ENCODE measurements at regions not wholly inside any gene's neighbourhood (a gene's known extent, or its start where the extent isn't known, plus 50 kb on each side); places are given as distances from the start of the nearest gene placed in this dataset.
"Not testable (repeated sequence)": the region's sequence is repeated elsewhere in the genome, so short reads cannot be mapped to it uniquely, and the experiment has no call there.

DNA sequence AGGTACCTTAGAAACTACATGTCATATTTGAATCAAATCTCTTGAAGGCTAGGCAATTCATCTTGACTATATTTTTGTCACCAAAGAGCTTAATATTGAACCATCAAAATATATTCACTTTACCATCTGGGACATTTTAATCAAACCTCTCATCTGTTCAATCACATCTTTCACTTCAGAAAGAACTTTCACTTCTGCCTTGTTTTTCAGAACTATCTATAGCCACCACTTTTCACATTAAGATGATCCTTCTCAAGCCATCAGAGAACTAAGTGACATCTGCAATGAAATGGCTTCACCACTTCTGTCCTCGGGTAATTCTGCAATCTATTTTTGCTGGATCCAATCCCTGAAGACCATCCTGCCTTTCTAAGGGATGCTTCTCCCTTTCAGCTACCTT lies 57.8 kb downstream of the OR2B2 start:
- intact Hi-C loops (cut with DNase I) = no loop called here
- DNase-seq = no peak

DNA sequence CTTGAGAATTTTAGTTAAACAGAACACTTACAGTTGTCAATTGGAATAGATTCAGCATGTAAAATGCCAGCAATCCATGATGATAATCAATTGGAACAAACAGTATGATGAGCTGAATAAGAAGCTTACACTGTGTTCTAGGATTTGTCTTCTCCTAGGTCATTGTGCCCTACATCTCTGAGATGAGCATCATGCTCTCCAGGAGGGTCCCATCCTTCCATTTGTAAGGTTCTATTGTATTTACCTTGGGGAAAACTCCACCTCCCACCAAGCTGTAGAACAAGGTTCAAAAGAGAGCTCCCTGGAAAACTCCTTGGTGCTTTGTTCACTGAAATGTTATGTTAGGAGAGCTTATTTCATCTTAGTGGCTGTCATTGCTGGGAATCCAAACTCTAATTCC lies 60.8 kb downstream of the OR2B2 start:
- intact Hi-C loops (cut with DNase I) = no loop called here
- no peak for DNase-seq

DNA sequence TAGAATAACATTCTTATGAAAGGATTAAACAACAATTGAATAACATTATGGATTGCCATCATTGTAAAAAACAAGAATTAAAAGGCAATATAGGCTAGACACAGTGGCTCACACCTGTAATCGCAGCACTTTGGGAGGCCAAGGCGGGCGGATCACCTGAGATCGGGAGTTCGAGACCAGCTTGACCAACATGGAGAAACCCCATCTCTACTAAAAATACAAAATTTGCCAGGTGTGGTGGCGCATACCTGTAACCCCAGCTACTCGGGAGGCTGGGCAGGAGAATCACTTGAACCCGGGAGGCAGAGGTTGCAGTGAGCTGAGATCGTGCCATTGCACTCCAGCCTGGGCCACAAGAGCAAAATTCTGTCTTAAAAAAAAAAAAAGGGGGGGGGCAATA lies 63.2 kb downstream of the OR2B2 start:
- intact Hi-C loops (cut with DNase I); DNase-seq: not testable (repeated sequence)

DNA sequence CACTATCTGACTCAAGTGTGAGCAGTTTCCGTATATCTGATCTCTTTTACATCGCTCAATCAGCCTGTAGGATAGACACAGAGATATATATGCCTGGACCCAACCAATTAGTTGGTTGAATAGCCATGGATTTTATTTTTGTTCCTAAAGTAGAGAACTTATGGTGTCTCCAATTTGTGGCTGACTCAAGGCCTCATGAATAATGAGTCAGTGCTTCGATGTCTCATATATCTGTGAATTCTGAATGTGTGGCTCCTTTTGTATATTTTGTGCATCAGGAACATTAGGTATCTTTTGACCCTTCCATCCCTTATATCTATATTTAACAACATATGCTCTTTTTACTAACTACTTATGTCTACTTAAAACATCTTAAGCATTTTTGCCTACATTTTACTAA lies 64.5 kb downstream of the OR2B2 start:
- intact Hi-C loops (cut with DNase I) = no loop called here
- no peak for DNase-seq

- intact Hi-C loops (cut with DNase I) = no loop called here
- no peak for DNase-seq
These were observed 71.6 kb downstream of the OR2B2 start for GRCh38 chr6:27840572-27840971.

DNA sequence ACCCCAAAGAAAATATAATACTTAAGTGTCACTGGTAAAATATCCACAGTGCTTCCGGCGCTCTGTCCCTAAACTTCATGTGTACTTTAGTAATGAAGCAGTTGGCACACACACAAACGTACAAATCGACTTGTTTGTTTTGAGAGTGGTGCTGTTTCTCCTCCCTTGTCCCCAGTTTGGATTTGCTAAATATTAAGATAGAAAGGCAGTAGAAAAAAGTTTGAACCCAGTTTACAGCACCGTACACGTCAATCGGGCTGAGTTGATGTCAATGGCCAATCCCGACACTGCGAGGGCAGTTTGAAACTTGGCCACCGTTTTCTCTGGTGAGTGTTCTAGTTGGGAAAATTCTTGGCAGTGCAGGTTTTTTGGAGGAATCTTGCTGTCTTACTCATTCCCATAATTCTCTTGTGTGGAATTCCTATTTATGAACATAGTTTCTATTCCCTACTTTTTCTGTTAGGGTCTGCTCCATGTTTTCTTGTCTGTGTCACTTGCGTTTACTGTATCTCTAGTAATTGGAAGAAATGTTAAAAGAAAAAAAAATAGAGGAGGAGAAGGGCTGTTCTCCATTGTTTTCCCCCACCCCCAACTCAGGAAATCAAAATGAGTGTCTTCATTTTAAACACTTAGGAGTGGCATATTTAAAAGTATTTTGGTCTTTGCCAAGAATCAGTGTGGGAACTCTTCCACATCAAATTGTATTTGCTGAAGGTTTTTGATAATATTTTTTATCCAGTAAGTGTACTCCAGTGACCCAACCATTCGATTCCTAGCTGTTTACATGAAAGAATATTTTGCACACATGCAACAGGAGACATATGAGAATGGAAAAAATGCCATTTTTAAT lies 72.3 kb downstream of the OR2B2 start:
- DNase-seq = peak in 6 of 42 donors; percentile 13 to 49 (median 18)
- intact Hi-C loops (cut with DNase I) = no loop called here

DNA sequence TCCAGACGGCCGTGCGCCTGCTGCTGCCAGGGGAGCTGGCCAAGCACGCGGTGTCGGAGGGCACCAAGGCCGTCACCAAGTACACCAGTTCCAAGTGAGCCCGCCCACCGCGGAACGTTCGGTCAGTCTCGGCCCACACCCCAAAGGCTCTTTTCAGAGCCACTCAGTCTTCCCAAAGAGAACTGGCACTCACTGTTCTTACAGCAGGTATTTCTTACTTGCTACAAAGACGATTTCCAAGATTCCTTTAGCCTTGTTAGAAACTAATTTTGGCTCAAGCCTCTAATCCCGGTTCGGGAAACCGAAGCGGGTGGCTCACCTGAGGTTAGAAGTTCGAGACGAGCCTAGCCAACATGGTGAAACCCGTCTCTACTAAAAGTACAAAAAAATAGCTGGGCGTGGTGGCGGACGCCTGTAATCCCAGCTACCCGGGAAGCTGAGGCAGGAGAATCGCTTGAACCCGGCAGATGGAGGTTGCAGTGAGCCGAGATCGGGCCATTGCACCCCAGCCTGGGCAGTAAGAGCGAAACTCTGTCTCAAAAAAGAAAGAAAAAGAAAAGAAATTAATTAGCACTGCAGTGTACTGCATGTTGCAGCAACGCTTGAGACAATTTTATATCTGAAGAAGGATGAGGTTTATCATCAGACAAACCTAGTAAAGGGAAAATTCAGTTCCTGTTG lies 73.1 kb downstream of the OR2B2 start:
- intact Hi-C loops (cut with DNase I) = no loop called here
- peak in 10 of 42 donors; percentile 12 to 57 (median 33) for DNase-seq

DNA sequence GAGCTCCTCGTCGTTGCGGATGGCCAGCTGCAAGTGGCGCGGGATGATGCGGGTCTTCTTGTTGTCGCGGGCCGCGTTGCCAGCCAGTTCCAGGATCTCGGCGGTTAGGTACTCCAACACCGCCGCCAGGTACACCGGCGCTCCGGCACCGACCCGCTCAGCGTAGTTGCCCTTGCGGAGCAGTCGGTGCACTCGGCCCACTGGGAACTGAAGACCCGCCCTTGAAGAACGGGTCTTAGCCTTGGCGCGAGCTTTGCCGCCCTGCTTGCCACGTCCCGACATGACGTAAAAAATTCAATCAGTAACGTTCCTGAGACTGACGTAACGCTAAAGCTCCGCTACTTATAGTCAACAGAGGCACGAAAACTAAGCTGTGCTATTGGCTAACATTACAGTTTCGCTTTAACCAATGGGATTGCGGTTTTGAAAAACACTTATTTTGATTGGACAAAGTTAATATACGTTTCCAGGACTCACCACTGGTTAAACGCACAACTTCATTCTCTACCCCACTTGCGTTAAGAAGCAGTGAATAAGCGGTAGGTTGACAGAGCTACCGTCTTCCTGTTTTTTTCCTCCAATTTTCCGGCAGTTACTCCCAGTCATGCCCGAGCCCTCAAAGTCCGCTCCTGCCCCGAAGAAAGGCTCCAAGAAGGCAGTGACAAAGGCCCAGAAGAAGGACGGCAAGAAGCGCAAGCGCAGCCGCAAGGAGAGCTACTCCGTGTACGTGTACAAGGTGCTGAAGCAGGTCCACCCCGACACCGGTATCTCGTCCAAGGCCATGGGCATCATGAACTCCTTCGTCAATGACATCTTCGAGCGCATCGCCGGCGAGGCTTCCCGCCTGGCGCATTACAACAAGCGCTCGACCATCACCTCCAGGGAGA lies 73.9 kb downstream of the OR2B2 start:
- peak in 41 of 42 donors; percentile 35 to 86 (median 69) for DNase-seq
- intact Hi-C loops (cut with DNase I) = no loop called here

- intact Hi-C loops (cut with DNase I) = no loop called here
- DNase-seq = peak in 2 of 42 donors; percentile 17 to 41
These were observed 74.6 kb downstream of the OR2B2 start for GRCh38 chr6:27837625-27838057.

- intact Hi-C loops (cut with DNase I) = no loop called here
- DNase-seq = peak in 21 of 42 donors; percentile 4 to 59 (median 31)
These were observed 75.2 kb downstream of the OR2B2 start for GRCh38 chr6:27836783-27837624.

GRCh38 chr6:27836141-27836782 lies 75.9 kb downstream of the OR2B2 start:
- no peak for DNase-seq
- intact Hi-C loops (cut with DNase I) = no loop called here

DNA sequence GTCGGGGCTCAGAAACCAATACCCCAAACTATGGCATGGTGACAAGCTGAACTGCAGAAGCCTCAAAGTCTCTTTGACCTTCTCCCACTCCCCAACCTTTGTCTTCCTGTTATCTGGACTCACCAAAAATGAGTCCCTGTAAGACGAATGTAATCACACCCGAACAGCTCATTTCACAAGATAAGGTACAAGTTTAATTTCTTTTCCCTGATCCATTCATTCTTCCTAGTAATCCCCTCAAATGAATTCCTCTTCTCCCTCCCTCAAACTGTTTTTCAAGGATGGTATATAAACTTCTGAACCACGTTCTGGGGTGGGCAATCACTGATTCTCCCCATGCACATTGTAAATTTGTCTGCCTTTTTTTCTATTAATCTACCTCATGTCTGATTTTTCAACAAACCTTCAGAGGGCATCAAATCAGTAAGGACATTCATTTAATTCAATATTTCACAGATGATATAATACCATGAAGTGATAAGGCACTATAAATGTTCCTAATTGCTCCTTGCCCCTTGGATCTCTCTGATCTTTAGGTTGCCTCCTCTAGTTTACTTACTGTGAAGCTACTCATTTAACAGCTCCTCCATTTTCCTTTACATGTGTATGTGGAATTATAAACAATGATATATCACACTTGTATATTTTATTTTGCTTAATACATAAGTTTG lies 77.2 kb downstream of the OR2B2 start:
- DNase-seq = no peak
- intact Hi-C loops (cut with DNase I) = no loop called here

GRCh38 chr6:27834384-27834783 lies 77.8 kb downstream of the OR2B2 start:
- intact Hi-C loops (cut with DNase I) = no loop called here
- no peak for DNase-seq

- intact Hi-C loops (cut with DNase I) = not testable (repeated sequence)
- peak in 33 of 42 donors; percentile 23 to 76 (median 57) for DNase-seq
These were observed 80.6 kb downstream of the OR2B2 start for GRCh38 chr6:27831434-27832081.

GRCh38 chr6:27830600-27831433 lies 81.4 kb downstream of the OR2B2 start:
- intact Hi-C loops (cut with DNase I) = not testable (repeated sequence)

DNA sequence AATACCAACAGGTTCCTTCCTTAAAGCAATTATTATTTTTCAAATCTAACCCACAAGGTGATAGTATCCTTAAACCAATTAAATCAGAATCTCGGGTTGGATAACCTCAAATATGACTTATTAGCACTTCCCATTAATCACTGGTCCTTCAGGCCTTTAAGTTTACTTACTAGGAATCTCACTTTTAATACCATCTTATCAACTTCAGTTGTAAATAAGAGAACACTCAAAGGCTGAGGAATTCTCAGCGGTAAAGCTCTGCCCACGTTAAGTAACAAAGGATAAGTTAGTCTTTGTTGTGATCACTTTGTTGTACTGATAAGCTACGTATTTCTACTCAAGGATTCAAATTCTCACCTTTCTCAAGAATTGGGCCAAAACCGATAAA lies 82.0 kb downstream of the OR2B2 start:
- no peak for DNase-seq
- intact Hi-C loops (cut with DNase I) = no loop called here

More at GRCh38 chr6:27830600-27831433, 81.4 kb downstream of the OR2B2 start:
- peak in 2 of 42 donors; percentile 5 to 11 for DNase-seq

All from head of caudate nucleus (tissue), 42 donors.